Right atrium auricular region (tissue), 2 donors: ENCODE measurements at regions not wholly inside any gene's neighbourhood (a gene's known extent, or its start where the extent isn't known, plus 50 kb on each side); places are given as distances from the start of the nearest gene placed in this dataset.

Source experiments
- DNase-seq: peaks from one replicate; pipeline ENCODE4 v3.0.0-alpha.2; 2019; ENCODE audit warnings: low spot score
- H3K27ac ChIP-seq, 2 donors: fragments of 200-600 bp; sonication (generic); 1 replicate in 1 of 2; 2 replicates in 1 of 2; pipeline ENCODE4 v1.5.1; 2016 to 2019
- H3K27me3 ChIP-seq, 2 donors: fragments of 200-600 bp; sonication (generic); one replicate each; pipeline versions ENCODE4 v1.5.1 to v1.6.0; 2017 to 2019
- H3K36me3 ChIP-seq: fragments of 200-600 bp; sonication (generic); one replicate; pipeline ENCODE4 v1.5.1; 2016
- H3K4me1 ChIP-seq, 2 donors: fragments of 200-600 bp; sonication (generic); one replicate each; pipeline versions ENCODE4 v1.5.1 to v1.6.0; 2017 to 2019
- H3K4me3 ChIP-seq, 2 donors: fragments of 200-600 bp; sonication (generic); 1 replicate in 1 of 2; 2 replicates in 1 of 2; pipeline ENCODE4 v1.5.1; 2017 to 2019; ENCODE audit warnings: mild to moderate bottlenecking in 1 of 2, moderate library complexity in 1 of 2
- H3K9me3 ChIP-seq, 2 donors: fragments of 200-600 bp; sonication (generic); one replicate each; pipeline ENCODE4 v1.5.1; 2019
- CTCF ChIP-seq, 2 donors: fragments of 200-600 bp; sonication (generic); IDR thresholded peaks; one replicate each; pipeline ENCODE4 v1.5.1; 2019; ENCODE audit warnings: antibody characterized with exemption in 2 of 2

GRCh38 chr5:135689506-135689905, 110.7 kb upstream of the CXCL14 start:
- no peak overlapping the region for H3K27ac ChIP-seq
- H3K4me1 ChIP-seq: no peaks in the 10 kb centered on the region
- H3K4me3 ChIP-seq: no peak overlapping the region
- H3K27me3 ChIP-seq: no peaks in the 10 kb centered on the region
- no peaks in the 10 kb centered on the region for H3K36me3 ChIP-seq
- DNase-seq: no peak
- no peaks in the 10 kb centered on the region for H3K9me3 ChIP-seq
- no peak for TF ChIP-seq CTCF (IDR thresholded peaks at IDR 0.05)

GRCh38 chr5:135688385-135688784, 109.6 kb upstream of the CXCL14 start:
- no peak for TF ChIP-seq CTCF (IDR thresholded peaks at IDR 0.05)
- H3K36me3 ChIP-seq: no peaks in the 10 kb centered on the region
- no peak overlapping the region for H3K27ac ChIP-seq
- no peaks in the 10 kb centered on the region for H3K9me3 ChIP-seq
- DNase-seq: no peak
- H3K4me1 ChIP-seq: no peaks in the 10 kb centered on the region
- no peaks in the 10 kb centered on the region for H3K27me3 ChIP-seq
- H3K4me3 ChIP-seq: no peak overlapping the region

- TF ChIP-seq CTCF (IDR thresholded peaks at IDR 0.05): no peak
- peaks cover 0 to 29% of the 10 kb centered on the region in 2 donors for H3K9me3 ChIP-seq
- no peak for DNase-seq
- H3K36me3 ChIP-seq: no peaks in the 10 kb centered on the region
- no peaks in the 10 kb centered on the region for H3K4me1 ChIP-seq
- H3K27ac ChIP-seq: no peak overlapping the region
- no peak overlapping the region for H3K4me3 ChIP-seq
- H3K27me3 ChIP-seq: no peaks in the 10 kb centered on the region
Measured at GRCh38 chr5:135683189-135683588, 104.4 kb upstream of the CXCL14 start.

- Histone ChIP-seq H3K9me3 (peaks cover 0 to 51% of the 10 kb centered on the region in 2 donors), H3K4me3 (no peak overlapping the region), H3K4me1 (no peaks in the 10 kb centered on the region), H3K27ac (no peak overlapping the region), H3K36me3 (no peaks in the 10 kb centered on the region), H3K27me3 (no peaks in the 10 kb centered on the region)
- DNase-seq: no peak
- TF ChIP-seq CTCF (IDR thresholded peaks at IDR 0.05): no peak
Measured at GRCh38 chr5:135680713-135681112, 101.9 kb upstream of the CXCL14 start.

- Histone ChIP-seq H3K9me3 (peaks cover 0 to 64% of the 10 kb centered on the region in 2 donors), H3K4me1 (no peaks in the 10 kb centered on the region), H3K36me3 (no peaks in the 10 kb centered on the region), H3K27me3 (no peaks in the 10 kb centered on the region), H3K27ac (no peak overlapping the region), H3K4me3 (no peak overlapping the region)
- TF ChIP-seq CTCF (IDR thresholded peaks at IDR 0.05): no peak
- DNase-seq: no peak
Measured at GRCh38 chr5:135678640-135679268, 100.0 kb upstream of the CXCL14 start.

- Histone ChIP-seq H3K4me3 (no peak overlapping the region), H3K9me3 (peaks cover 0 to 23% of the 10 kb centered on the region in 2 donors), H3K27ac (no peak overlapping the region), H3K4me1 (no peaks in the 10 kb centered on the region), H3K36me3 (no peaks in the 10 kb centered on the region), H3K27me3 (no peaks in the 10 kb centered on the region)
- no peak for TF ChIP-seq CTCF (IDR thresholded peaks at IDR 0.05)
- no peak for DNase-seq
Measured at GRCh38 chr5:135671966-135672365, 93.2 kb upstream of the CXCL14 start.
